ENCODE measurements at regions not wholly inside any gene's neighbourhood (a gene's known extent, or its start where the extent isn't known, plus 50 kb on each side); places are given as distances from the start of the nearest gene placed in this dataset.
"Not testable (repeated sequence)": the region's sequence is repeated elsewhere in the genome, so short reads cannot be mapped to it uniquely, and the experiment has no call there.

DNA sequence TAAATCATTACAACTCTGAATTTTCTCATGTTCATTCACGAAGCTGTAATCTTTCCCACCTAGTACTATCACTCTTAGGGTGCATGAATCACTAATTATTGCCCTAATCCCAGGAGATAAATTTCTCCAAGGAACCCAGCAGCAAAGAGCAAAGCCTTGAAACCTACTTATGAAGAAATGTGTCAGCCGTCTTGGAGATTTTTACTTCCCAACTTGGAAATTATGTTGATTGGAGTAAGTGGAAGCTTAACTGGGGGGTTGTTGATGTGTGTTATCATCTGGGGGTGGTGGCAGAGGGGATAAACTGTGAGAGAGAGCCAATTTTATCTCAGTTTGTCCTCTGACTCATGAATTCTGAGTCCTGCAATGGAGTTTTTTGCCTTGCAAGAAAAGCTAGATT, 440.5 kb upstream of the WWC1 start:
- no peak for DNase-seq

DNA sequence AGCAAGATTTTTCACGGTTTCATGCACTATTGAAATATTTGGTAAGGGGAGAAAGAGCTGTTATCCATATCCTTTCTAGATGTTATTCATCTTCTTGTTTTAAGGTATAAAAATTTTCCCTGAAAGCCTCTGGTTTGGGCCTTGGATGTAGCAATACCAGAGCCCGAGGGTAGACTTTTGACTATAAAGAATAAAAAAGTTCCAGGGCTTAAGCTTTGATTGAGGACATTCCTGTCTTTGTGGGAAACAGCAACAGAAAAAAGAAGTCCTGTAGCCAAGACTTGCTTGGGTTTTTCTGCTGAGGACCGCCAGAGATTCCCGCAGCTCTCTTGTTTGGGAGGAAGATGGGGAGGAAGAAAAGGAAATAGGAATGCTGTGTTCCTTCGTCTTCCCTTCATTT, 440.0 kb upstream of the WWC1 start:
- DNase-seq = no peak

DNA sequence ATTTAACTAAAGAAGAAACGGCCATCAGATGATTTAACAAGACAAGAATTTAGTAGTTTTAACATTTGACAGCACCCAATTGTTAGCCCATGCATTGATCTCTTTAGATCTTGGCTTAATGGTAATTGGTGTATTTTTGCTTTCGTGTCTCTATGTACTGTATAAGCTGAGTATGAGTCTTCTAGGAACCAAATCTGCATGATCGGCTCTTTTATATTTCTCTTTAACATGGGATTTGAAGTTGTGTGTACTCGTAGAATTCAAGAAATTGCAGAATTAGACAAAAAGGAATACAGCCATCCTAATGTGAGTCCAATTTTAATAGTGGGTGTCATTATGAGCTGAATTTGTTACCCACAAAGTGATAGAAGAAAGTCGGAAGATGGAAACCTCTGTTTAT, 438.9 kb upstream of the WWC1 start:
- no peak for DNase-seq

DNA sequence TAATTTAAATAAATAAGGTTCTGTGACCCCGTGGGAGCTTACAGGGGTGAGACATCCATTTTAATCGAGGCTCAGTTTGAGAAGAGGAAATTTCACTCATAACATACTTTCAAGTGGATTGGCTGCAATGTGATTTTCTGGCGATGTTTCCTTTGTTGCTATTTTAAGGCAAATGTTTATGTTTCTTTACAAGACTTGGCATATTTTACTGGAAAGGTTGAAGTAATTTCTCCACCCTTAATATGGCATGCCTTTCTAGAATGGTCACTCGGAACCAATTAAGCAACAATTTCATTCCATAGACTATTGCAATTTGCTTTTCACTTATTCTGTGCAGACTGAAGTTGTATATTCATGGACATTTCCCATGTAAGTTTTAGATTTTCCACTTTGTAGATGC, 438.0 kb upstream of the WWC1 start:
- no peak for DNase-seq

DNA sequence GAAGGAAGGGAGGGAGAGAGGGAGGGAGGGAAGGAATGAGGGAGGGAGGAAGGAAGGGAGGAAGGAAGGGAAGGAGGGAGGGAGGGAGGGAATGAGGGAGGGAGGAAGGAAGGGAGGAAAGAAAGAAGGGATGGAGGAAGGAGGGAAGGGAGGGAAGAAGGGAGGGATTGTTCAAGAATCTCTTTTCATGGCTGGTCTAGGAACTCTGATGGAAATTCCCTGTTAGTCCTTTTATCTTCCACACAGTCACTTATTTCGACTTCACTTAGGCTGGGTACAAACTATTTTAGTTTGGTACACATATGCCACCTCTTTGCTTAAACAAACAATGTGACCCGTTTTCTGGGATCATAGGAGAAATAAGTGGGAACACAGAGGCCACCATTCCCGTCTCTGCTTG, 435.6 kb upstream of the WWC1 start:
- DNase-seq = no peak

DNA sequence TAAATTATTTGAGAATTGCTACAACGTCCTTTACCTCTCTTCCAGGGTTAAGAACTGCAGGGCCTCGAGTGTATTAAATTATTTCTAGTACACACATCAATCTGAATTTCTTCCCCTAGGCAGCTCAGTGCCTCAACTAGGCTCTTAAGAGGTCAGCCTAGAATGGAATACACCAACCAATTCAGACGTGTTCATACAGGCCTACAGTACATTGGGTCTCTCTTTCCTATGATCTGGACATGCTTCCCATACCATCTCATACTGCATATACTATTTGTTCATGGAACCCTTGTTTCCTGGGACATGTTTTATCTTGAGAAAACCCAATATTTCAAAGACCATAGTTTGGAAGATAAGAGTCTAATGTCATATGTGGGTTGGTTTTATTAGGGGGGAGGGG, 434.1 kb upstream of the WWC1 start:
- no peak for DNase-seq

DNA sequence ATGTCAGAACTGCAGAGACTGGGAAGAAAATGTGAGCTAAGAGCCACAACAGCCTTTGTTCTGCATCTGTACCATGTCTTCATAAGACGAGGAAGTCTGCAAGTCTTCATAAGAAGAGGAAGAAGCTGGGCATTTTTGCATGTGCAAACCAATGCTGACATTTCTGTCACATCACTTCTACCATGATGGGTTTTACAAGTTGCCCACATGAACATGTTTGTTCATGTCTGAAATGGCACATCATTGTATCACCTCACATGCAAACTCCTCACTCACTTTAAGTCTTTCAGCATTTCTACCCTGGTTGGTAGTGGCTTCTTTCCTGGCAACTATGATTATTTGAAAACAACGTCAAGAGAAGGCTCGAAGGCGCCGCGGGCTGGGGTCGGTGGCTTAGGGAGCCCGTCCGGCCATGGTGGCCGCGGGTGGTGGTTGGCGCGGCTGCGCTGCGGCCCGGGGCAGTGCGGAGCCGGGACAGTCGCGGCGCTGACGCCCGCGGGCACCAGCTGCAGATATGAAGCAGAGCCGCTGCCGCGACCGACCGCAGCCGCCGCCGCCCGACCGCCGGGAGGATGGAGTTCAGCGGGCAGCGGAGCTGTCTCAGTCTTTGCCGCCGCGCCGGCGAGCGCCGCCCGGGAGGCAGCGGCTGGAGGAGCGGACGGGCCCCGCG, 433.1 kb upstream of the WWC1 start:
- not testable (repeated sequence) for DNase-seq

DNA sequence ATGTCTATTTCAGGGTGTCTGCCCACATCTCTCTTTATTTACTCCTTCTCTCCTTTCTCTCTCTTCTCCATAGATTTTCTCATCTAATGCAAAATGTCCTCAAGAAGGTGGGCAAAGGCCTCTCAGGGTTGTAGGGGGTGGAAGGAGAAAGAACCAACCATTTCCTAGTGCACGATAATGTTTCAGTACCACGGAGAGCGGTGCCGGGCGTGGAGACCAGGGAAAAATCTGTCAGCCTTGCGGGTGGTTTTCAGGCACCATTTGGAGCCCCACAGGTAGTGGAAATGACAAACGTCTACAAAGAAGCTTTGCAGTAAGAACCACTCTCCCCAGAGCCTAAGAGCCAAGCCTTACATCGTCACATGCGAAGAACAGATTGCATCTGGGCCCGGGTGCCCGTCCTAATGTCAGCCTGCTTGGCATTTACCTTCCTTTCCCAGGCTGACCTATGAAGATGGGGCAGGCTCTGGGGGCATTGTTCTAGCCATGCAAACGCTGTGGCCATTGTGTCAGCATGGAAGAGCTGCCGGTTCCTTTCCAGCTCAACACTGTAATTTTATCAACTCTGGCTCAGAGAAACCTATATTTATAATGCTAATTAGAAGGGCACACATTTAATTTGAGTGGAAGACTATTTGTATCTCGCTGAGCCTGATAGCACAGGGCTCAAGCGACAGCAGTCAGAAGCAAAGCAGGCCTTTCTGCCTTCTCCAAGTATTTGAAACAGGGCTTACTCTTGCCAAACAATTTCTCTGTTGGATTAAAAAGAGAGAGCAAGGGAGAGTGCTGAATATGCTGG, 430.1 kb upstream of the WWC1 start:
- no peak for DNase-seq

DNA sequence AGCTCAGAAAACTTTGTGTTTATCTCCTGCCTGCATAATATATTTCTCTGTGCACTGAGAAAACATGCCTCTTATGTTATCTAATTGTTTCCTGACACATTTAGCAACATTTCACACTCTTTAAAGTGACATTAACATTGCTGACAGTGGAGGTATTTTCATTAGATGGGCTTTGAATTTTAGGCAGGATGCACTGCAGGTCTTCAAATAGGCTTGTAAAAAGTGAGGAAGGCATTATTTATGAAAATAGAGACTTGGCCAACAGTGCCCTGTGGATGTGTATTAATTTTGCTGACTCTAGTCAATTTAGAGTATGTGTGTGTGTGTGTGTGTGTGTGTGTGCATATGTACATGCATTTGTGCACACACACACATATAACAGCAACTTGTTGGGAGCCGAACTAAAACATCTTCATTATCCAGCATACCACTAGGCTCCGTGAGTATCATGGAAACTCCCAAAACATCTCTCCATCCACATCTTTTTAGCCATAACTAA, 429.5 kb upstream of the WWC1 start:
- no peak for DNase-seq

DNA sequence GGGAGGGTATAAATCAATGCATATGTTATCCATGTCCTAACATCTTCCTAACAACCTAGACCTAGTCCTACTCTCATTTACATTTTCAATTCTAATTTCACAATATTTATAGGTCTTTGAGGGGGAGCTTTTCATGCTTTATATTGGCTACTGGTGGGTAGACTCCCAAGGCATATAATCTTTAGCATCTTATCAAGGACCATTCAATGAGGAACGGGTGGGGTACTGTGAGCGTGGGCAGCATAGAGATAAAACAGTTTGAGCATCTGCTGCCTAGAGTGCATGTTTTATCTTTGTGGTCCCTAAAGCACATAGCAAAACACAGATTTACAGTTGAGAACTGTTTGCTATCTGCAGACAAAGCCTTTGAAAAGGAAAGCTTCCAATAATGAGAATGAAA, 427.6 kb upstream of the WWC1 start:
- no peak for DNase-seq

DNA sequence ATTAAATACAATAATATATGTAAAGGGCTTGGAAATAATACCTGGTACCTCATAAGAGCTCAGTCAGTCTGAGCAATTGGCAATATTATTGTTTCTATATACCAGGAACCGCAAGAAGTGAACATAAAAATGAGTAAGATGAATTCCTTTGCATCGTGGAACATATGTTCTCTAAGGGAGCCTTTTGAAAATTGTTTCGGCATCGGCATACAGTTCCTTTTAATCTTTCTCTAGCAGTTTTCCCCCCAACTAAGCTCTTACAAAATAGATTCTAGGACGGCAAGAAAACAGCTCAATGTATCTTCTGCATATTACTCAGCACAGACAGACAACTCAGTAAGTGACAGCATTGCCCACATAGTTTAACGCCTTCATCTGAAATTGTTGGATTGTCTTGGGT, 426.6 kb upstream of the WWC1 start:
- DNase-seq = no peak

DNA sequence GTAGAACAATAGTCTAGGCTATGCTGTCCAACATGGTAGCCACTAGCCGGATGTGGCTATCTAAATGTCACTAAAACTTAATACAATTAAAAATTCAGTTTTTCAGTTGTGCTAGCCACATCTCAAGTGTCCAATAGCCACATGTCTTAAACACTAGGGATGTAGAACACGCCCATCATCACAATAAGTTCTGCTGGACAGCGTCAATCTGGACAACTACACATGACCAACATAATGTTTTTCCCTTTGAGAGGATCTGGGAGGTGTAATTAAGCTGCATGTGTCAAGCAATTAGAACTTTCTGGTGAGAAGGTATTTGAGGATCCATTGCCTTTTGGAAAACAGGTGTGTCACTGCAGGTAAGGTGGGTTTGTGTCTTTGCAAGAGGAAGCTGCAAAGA, 424.6 kb upstream of the WWC1 start:
- DNase-seq = no peak

DNA sequence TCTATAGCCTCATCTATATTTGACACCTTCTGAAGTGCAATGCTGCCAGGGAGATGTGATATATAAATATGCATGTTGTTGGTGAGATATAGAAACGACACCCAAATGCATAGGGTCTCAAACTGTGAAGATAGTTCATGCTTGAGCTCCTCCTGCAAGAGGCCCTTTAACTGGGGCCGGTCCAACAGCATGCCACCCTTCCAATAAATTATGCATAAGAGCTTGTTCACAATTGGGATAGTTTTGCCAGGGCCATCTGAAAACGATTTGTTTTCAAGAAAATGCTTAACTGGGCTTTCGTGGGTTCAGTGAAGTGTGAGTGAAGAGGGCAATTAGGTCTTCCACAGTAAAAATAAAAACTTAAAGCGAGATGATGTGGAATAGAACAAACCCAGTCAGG, 424.2 kb upstream of the WWC1 start:
- no peak for DNase-seq

DNA sequence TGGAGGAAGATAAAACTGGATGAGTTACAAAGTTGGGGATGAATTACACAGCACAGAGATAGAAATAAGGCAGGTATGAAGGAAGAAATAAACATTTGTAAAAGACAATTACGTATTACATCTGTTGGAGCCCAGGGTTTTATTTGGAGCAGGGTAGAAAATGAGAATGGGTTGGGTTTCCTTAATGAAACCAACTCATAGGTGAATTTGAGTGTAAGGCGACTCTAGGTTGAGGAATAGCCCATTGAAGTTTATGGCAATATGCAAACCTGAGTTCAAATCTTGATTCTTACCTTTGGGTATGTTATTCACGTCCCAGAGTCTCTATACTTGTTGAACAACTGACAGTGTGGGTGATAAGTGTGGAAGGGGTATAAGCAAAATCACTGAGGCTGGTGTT, 422.3 kb upstream of the WWC1 start:
- no peak for DNase-seq

DNA sequence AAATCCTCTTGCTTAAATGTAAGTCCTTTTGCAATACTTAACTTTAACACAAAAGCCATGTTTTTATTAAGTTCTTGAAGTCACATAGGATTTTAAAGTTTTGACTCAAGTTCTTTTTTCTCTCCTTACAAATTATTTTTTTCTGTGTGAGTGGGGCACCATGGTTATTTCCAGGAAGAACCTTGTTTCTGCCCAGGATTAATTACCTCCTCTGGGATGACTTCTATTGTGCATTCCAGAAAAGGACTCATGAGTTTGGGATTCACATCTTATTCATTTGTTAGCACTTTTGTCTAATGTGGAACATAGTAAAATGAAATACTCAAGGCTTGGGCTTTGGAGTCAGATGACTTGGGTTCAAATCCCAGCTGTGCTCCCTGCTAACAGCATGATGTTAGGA, 421.4 kb upstream of the WWC1 start:
- no peak for DNase-seq

DNA sequence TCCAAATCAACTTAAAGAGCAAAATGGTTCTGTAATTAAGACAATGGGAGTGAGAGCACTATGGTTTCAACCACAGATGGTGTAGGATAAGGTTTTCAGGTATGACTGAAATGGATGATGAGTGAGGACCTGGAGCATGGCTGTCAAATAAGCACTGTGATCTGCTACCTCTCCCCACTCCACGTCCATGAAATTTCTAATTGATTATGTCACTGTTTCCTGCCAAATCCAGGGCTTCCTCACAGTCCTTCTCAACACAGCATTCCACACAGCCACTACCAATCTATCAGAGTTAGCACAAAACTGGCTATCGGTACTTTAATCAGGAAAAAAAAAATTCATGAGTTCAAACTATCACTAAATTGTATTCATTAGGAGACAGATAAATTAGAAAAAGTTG, 420.4 kb upstream of the WWC1 start:
- no peak for DNase-seq

DNA sequence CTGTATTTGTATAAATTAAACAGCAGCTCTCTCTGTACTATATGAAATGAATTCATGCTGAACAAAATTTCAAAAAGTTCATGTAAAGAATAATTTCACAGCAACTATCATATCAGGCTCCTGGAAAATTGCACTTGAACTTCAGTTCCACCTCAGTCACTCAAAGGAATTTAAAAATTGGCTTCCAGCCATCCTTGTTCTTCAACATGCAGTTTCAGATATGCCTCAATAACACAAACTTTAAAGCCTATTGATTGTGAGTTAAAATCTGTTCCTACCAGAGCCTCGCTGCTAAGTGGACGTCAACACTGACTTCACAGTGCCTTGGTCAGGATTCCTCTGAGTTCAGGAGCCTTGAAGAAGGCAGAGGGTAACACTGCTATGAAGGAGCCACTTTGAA, 418.7 kb upstream of the WWC1 start:
- no peak for DNase-seq

DNA sequence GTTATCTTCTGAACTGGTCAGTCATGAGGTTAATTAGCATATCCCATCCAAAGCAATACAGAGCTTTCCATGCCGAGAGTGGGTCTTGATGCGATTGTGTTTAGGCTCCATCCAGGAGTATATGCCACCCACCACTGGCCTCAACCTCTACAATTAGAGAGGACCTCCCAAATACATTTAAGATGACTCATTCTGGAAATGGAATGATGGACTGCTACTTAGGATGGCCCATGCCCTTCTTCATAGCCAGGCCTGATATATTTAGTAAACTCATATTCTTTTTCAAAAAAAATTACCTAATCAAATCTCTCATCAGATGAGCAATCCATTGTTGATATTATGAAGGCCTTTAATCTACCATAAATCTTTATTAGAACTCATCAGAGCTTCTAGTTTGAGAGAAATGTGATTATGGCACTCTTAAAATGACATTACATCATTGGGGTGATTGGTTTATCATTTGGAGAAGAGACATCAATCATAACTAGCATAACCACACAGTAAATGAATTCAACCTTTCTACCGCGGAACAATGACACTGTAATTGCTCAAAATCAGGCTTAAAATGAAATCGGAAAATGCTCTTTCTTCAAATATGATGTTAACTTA, 414.2 kb upstream of the WWC1 start:
- no peak for DNase-seq

DNA sequence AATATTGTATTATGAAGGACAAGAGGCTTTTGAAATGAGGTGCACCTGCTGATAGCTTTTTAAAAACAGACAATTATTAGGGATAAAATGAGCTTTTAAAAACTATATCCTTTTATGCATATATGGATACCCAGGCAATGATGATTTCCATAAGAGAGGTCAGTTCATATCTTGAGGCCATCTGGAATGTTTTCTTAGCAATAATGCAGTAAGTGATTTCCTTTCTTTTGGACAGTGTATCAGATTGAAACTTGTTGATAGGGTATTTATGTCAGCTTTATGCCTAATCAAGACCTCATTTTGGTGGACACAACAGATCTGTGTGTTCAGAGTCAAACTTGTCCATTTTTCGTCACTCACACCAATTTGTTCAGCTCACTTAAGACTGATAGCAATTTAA, 413.5 kb upstream of the WWC1 start:
- DNase-seq = no peak

DNA sequence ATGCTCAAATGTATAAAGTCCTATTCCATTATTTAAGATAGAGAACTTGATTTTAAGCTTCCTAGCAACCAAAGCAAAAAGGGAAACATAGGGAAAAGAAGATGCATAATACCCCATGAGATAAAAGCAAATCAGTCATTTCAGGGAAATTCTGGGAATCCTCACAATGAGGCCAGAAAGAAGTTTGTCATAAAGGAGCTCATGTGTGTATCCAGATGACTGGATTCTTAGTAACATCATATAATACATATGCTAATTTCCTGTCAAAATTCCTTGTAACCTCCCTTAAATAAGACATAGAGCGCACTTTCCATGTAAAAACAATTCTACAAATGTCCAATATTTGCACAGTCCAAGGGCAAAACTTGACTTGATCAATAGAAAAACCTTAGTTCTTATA, 411.0 kb upstream of the WWC1 start:
- no peak for DNase-seq

DNA sequence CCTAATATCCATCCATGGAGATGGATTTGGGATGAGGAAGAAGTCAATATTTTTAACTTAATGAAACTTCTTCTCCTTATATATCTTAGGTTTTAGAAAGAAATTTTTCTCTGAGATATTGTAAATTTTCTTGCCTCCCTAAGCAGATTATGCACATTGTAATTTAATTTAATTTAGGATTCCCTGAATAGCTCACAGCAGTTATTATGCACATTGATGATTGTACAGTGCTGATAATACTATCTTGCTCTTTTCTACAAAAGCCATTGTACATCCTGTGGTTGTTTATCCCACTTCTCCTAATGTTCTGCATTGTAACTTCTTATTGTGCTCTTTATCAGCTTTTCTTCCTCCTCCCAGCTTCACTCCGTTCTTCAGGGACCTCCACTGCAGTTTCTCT, 410.4 kb upstream of the WWC1 start:
- no peak for DNase-seq

DNA sequence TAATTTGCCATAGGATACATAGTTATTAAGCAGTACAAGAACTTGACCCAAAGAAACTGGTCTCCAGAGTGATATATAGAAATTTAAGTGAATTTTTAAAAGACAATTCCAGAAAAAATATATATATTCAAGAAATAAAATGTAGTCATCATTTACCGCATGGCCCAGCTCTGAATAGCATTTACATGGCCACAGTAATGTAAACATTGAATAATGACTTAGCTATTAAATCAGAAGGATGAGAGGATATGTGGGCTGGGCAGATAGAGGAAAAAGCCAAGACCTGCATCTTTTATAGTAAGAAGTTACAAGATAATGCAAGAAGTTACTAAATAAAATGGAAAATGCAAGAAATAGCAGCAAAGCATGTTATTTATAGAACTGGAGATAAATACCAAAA, 405.2 kb upstream of the WWC1 start:
- no peak for DNase-seq

DNA sequence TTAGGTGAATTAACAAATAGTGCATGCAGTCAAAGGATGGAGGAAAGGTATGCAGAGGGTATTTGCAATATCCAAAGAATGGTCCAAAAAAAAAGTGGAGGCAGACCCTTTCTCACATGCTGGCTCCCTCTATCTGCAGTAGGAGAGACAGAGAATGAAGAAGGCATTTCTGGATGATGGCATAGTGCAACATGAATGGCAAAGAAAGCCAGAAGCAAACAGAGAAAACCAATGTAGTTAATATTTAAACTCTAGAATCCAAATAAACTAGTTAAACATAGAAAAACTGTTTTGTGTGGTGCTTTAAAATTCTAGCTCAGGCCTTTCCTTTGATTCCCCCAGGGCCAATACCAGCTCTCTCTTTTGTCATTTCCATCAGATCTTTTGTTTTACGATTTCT, 403.1 kb upstream of the WWC1 start:
- no peak for DNase-seq

DNA sequence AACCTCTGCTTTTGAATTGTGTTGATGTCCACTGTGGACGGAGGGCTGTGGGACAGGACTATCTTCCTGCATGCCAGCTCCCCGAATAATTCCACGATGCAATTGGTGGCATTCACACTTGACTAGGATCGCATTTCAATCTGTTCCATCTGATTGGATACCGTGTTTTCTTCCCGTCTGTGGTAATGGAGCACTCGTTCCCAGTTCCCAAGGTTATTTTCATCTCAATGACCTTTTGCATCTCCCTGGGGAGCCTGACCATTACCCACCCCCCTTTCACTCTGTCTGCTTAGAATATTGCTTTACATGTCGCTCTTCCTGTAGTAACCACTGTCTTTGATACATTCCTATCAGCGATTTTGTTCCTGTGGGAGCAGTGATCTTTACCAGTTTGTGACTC, 402.2 kb upstream of the WWC1 start:
- DNase-seq = no peak
